Peyer's patch (tissue), 4 donors: ENCODE measurements at regions not wholly inside any gene's neighbourhood (a gene's known extent, or its start where the extent isn't known, plus 50 kb on each side); places are given as distances from the start of the nearest gene placed in this dataset.

Experiments
- POLR2A ChIP-seq, 2 donors: fragments of 450-650 bp; IDR thresholded peaks; one replicate each; pipeline ENCODE4 v1.5.1; 2017; ENCODE audit warnings: antibody characterized with exemption in 2 of 2, mild to moderate bottlenecking in 2 of 2, moderate library complexity in 2 of 2
- TF ChIP-seq, protein P1 (sequence below), 6 experiments: fragments of 450-650 bp in 4 of 6; fragments of 200-600 bp in 2 of 6; sonication (generic) in 1 of 6; IDR thresholded peaks; one replicate each; pipeline ENCODE4 v1.5.1; 2017 to 2019; ENCODE audit warnings: antibody characterized with exemption in 6 of 6, mild to moderate bottlenecking in 3 of 6, moderate library complexity in 1 of 6

DNA sequence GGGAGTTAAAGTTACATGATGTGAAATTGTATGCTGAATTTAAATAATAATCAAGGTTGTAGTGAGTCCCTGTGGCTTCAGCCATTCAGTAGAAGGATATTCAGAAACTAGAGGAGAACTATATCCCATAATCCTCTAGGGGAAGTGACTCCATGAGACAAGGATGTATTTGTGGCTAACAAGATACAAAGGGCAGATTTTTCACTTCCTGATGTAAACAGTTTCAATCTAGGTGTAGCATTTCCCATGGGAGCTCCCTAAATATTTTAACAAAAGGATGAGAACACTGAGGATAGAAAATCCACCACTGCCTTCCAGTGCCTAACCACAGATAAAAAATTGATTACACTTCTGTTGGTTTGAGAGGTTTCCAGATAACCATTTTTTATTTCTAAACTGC, 435.4 kb upstream of the TENM3 start:
- TF ChIP-seq, protein P1, sequence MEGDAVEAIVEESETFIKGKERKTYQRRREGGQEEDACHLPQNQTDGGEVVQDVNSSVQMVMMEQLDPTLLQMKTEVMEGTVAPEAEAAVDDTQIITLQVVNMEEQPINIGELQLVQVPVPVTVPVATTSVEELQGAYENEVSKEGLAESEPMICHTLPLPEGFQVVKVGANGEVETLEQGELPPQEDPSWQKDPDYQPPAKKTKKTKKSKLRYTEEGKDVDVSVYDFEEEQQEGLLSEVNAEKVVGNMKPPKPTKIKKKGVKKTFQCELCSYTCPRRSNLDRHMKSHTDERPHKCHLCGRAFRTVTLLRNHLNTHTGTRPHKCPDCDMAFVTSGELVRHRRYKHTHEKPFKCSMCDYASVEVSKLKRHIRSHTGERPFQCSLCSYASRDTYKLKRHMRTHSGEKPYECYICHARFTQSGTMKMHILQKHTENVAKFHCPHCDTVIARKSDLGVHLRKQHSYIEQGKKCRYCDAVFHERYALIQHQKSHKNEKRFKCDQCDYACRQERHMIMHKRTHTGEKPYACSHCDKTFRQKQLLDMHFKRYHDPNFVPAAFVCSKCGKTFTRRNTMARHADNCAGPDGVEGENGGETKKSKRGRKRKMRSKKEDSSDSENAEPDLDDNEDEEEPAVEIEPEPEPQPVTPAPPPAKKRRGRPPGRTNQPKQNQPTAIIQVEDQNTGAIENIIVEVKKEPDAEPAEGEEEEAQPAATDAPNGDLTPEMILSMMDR (IDR thresholded peaks at IDR 0.05): no peak
- TF ChIP-seq POLR2A (IDR thresholded peaks at IDR 0.05): no peak
